ENCODE measurements at regions not wholly inside any gene's neighbourhood (a gene's known extent, or its start where the extent isn't known, plus 50 kb on each side); places are given as distances from the start of the nearest gene placed in this dataset.

DNA sequence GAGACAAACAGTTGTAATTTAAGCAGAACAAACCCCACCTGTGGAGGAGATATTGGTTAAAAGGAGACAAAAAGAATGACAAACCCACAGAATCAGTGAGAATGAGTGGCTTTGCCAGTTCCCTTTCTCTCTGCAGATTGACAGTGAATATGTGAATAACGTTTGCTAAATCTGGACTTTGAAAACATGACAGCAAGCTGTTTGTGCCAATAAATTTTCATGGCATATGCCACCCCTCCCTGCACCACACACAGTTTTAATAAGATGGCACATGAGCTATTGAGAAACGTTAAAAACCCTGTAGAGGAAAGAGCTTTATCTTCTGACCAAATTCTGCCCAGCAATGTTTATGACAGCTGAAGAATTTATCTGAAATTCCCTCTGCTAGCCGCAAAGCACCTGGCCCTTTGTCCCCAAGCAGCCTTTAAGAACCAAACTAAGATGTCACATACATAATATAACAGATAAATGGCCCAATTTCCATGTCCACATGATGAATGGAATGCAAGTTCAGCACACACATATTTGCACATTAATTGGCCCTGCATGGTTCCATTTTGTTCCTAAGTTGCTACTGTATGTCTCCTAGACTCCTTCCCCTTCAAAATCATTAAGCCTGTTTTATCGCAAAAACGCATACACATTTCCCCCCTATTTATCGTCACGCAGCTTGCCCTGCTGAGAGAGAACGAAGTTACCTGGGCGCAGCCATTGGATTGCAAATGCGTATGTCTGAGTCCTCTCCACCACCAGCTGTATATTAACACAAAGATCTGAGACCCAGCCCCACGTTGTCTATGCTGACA, 773.5 kb upstream of the EEF2KMT start:
- DNase-seq, result no peak

DNA sequence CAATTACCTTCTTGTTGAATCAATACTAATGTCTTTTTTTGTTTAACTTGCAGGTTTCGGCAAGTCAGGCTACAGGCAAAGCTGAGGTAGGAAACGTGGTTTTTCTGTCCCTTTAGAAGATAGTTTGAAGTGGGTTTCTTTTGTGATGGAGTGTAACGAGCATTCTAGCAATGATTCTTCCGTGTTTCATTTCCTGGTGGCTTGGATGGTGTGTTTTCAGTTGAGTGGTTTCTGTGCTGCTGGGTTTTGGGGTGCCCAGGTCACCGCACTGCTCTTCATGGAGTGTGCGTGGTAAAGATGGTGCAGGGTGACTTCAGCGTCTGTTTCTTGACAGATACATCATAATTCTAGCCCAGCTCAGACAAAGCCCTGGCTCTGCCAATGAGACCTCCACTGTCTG, 769.7 kb upstream of the EEF2KMT start:
- no peak for DNase-seq

DNA sequence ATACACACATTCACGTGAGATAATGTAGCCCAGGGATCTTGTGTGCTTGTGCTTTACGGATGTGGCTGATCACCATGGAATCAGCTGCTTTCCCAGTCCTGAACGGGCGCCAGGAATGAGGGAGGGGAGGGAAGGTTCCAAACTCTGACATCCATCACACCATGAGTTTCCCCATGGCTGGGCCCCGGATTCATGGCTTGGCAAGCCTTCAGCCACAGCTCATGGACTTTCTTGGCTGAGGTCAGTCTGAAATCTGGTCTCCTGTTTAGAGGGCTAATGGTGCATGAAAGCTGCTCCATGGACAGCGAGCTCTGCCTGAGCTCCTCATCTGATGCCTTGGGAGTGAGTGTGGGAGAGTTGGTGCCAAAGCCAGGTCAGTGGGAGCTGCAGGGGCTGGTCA, 767.6 kb upstream of the EEF2KMT start:
- no peak for DNase-seq

DNA sequence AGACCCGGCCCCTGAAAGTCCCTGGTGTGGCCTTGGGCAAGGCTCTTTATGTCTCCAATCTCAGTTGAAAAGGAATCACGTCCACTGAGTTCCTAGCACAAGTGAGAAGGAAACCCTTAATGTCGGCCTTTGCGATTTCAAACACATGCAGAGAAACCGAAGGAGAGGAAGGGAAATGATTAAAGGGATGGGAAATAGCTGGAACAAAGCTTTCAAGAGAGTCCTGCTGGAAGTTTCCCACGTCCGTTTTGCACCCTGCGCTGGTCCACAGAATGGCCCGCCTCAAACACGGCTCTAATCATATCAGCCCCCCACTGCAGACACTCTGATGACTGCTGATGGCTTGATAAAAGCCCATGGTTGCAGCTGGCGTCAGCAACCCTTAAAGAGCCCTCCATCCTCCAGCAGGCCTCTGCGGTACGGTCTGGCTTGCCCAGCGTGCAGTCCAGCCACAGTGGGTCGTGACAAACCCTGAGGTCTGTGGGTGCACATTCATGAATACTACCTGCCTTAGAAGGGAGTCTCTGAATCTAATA, 765.5 kb upstream of the EEF2KMT start:
- no peak for DNase-seq

DNA sequence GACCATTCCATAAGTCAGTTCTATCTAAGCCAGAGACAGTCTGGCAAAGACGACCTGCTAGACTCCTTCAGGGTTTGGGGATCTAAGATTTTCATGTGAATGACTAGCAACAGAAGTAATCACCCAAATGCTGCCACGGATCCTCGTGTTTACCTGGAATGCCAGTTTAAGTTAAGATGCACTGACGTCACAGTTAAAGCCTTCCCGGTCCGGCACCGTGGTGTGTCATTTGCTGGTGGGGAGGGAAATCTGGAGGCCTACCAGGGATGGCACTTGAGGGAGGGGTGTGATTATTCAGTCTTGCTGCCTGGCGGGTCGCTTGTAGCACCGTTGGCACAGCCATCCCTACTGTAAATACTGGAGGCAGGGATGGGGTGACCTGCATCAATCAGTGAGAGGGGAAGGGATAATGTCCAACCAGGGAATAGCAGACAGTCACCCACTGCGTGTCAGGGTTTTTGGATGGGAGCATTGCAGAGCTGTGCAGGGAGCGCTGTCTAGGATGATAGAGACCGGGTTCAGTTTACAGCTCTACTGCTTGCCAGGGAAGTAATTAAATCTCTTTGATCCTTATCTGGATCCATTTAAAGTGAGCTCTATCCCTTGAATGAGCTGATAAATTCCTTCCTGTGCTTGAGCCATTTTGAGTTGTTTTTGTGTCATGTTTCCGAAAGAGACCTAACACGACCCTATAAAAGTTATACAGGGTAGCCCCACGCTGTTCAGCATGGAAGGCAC, 764.7 kb upstream of the EEF2KMT start:
- no peak for DNase-seq

DNA sequence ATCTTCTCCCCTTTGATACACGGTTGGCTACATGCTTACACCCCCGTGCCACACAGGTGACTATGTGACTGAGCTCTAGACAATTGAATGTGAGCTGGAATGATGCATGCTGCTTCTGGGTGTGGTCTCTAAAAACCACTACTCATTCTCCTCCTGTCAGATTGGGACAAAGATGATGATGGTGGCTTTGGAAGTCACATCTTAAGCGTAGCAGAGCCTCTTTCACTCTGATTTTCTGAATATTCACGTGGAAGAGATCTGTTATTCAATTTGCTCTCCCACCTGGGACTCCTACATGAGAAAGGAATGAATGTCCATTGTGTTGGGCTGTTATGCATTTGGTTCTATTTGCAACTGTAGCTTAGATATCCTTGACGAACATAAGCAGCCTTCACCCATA, 763.6 kb upstream of the EEF2KMT start:
- DNase-seq, result no peak

DNA sequence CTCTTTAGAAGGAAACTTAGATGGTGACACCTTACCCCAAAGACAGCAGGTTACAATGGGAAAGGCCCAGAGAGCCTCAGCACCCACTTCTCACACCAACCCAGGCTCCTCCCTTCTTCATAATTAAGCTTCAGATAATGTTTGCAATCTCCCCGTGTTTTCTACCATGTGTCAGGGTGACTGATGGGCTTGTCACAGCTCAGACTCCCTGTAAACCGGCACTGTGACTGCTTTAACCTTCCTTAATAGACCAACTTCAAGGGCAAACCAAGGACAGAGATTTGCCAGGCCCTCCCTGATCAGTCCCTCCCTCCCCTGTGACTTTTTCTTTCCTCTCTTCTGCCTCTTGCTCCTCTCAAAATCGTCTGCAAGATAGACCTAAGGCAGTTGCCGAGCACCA, 760.6 kb upstream of the EEF2KMT start:
- DNase-seq, result no peak

DNA sequence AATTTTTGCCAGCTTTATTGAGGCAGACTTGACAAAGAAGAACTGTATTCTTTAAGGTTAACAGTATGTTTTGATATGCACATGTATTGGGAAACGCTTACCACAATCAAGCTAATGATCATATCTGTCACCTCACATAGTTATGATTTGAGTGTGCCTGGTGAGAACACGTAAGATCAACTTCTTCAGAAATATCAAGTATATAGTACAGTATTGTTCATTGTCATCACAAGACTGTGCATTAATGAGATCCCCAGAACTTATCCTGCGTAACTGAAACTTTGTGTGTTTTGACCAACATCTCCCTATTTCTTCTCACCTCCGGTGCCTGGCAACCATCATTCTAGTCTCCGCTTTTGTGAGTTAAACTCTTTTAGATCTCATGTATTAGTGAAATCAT, 756.4 kb upstream of the EEF2KMT start:
- DNase-seq, result no peak

DNA sequence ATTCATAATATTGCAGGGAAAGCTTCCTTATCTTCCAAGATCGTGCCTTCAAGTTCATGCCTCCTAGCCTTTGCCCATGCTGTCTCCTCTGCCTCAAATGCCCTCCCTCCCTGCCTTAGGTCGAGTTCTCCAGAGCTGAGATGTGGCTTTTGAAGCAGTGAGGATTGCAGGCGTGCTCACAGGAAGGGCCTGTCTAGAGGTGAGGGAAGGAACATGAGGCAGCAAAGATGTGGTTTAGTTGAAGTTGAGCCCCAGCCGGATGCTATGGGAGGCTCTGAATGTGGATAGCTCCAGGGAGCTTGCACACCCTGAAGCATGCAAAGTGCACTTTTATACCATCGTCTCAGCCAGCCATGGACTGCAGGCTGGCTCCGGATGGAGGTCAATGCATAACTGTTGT, 754.6 kb upstream of the EEF2KMT start:
- DNase-seq, result no peak

DNA sequence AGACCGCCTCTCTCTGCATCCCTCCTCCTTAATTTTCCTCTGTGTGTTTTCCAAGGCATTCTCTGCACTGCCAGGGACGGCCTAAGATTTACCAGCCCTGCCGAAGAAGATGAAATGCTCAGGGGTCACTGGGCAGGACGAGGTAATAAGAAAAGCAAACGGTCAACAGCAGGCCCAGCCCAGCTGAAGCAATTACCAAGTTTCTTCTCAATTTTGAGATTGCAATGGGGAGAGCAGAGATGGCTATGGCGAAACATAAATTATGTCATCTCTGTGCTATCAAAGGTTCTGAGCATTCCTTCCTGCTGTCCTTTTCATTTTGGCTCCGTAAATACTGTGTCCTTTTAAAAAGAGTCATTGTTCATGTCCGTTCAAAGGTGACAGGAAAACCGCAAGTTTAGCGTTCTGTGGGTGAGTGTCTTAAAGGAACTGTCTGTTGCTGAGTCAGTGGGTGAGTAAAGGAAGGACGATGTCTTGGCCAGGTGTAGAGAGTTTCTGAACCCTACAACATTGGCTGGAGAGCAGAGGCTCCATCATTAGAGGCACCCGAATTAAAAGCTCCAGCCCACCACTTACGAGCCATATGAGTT, 753.9 kb upstream of the EEF2KMT start:
- DNase-seq, result no peak

DNA sequence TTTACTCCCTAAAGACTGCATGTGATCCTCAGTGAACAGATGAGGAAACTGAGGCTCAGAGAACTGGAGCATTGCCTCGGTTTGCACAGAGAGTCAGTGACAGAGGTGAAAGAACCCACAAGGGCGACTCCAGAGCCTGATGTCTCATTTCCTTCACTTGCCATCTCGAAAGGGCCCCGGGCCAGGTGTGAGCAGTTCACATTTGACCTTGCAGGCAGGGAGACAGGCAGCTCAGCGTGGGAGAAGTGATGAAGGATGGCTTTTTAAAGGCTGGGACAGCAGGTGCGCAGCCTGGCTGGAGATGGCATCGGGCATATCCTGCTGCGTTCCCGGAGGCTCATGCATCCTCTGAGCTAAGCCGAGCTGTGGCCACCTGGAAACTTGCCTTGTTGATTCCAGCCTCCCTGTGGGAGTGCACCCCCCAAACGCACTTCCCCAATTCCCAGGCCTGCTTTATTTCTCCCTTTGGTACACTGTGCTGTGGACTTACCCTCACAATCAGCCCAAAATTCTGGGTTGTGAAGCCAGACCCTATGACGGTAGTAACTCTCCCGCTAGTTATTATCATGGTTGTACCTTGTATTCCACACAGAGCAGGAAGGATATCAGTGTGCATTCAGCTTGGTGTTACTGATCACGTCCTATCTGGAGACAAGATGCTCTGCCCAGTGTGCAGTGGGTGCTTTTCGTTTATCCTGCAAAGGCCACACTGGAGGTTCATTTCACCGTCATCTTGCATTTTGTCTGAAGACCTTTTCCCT, 753.2 kb upstream of the EEF2KMT start:
- no peak for DNase-seq

DNA sequence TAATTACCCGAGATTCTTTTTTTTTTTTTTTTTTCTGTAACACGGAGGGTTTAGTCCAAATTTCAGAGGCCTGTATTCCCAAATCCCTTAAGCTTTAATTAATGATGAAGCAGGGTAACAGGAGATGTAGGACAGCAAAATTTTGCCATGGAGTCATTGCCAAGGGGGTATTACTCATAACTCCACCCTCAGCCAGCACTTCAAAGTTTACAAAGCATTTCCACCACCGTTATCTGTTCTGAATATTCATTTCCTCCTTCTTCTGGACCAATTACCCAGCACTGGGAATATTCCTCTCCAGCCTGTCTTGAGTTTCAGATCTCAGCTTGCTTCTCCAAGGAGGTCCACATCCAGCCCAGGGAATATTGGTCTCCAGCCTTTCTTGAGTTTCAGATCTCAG, 747.5 kb upstream of the EEF2KMT start:
- DNase-seq, result no peak

DNA sequence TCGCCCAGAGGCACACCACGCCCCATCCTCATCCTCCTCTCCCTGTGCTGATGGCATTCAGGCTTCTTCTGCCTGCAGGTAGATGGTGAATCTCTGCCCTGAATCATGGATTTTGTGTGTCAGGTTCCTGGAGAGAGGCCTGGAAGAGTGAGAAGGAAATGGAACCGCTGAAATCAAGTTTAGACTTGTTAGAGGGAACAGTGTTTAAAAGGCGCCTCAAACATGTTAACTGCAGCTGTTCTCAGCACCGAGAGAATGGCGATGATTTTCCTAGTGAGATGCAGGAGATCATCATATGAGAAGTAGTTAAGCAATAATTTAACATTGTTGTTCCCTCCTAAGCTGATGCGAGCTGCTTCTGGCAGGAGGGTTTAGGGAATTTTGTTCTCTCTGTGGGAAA, 744.4 kb upstream of the EEF2KMT start:
- no peak for DNase-seq

DNA sequence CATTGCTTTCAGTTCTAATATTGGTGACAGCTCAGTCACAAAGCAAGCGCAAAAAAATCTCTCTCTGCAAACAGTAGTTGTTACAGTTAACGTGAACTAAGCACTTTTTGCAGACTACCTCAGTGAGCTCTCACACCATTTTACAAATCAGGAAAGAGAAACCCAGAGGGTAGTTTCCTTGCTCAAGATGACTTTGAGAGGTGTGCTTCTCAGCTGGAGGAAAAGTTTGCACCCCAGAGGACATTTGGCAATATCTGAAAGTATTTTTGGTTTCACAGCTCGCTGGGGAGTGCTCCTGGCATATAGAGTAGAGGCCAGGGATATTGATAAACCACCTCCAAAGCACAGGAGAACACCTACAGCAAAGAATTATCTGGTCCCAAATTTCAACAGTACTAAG, 741.1 kb upstream of the EEF2KMT start:
- DNase-seq, result no peak

DNA sequence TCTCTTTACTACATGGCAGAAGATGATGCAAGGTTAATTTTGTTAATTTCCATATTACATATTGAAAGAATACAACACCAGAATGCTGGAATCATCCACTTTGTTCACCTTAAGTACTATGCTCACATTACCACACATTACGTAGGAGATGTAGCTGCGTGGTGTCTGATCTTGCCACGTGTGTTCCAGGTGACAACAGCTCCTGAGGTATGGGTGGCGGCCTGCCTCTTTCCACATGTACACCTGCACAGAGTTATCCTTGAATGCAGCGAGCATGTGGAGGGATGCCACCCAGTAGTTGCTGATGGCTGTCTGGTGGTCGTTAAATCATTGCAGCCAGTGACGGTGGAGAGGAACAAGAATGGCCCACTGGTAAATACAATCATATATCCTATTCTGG, 740.5 kb upstream of the EEF2KMT start:
- no peak for DNase-seq

DNA sequence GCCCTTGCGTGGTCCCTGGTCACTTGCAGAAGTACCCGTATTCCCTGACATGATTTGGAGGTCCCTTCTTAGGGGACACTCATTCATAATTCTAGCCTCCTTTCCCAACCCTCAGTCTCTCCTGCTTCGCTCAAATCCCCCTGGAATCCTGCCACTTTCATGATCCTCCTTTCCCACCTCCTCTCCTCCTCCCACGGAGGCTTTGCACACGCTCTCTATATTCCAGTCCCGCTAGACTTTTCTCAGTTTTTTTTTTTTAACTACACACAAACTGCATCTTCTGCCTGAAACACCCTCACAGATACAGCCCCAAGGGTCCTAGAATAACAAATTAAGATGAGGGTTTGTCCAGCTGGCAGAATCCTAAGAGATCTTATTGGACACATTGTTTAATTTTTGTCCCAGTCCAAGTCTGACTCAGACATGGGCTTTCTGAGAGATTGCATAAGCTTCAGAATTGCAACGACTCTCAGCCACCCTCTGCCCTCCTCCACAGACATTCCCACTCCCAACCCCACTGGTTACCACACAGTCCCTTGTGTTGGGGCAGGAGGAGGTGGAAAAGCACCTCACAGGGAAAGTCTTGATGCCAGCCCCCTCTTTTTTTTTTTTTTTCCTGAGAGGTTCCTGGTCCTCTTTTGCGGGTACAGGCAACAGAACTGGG, 739.5 kb upstream of the EEF2KMT start:
- DNase-seq, result no peak

DNA sequence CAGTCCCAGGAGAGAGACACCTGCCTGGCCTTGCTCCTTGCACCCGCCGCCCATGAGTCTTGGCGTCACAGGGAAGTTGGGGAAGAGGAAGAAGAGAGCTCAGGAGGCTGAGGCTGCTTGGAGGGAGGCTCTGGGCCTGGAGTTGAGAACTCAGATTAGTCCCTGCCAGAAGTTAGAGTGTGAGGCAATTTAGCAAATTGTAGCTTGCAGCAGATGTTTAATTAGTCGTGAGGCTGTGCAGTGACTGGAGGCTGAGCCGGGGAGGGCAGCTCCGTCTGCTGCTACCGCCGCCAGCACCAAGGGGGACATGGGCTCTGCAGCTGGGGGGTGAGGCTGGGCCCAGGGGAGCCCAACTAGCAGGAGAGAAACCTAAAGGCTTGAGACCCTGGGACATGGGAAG, 738.3 kb upstream of the EEF2KMT start:
- DNase-seq, result no peak

DNA sequence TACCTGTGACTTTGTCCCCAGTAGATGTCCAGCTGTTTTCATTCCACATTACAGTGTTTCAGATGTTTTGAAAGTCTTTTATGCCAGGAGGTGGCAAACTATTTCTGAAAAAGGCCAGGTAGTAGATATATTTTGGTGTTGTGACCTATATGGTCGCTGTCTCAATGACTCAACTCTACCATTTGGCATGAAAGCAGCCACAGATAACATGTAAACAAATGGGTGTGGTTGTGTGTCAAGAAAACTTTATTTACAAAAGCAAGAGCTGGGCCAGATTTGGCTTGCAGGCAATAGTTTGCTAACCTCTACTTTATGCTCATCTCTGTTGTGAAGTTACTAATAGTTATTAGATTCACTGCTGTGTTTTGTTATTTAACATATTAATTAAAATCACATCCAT, 728.7 kb upstream of the EEF2KMT start:
- DNase-seq, result no peak

DNA sequence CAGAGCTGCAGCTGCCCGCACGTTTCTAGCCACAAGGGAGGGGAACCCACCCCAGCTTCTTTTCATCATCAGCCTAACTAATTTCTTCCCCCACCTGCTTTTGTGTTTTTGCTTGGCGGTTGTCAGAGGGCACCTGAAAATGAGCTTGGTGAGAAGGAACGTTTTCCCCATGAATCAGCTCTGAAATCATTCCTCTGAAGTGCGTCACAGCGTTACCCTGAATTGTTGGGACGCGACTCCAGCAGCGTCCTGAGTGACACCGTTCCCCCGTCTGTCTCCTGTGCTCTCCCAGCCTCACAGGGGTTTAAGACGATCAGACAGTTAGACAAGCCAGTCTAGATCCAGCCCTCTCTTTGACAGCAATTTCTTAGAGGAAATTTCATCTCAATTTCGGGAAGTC, 722.9 kb upstream of the EEF2KMT start:
- no peak for DNase-seq

DNA sequence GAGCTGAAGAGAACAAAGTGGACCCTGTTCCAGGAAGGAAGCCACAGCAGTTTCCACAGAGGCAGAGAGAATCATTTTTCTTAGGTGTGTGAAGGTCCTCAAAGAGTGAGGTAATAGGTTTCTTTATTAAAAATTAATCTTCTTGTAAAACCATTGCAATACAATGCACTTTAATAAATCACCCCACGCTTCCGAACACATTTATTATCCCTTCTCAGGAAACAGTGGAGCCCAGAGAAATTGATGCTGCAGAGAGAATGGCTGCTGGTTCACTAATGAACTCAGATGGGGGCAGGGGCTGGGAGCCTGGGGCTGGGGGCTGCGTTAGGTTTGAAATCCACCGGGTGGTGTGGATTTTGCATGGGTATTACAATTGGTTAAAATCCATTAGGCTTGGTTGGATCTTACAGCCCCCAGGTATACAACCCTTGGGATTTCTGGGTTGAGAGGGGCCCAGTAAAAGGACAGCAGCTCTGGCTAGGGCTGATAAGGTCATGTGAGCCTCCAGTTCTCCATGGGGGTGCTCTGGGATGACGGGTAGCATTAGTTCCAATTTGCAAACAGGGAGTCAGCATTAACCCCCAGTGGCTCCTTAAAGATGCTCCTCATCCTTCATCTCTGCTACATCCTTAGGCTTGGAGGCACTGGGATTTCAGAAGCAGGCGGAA, 718.1 kb upstream of the EEF2KMT start:
- DNase-seq, result no peak

DNA sequence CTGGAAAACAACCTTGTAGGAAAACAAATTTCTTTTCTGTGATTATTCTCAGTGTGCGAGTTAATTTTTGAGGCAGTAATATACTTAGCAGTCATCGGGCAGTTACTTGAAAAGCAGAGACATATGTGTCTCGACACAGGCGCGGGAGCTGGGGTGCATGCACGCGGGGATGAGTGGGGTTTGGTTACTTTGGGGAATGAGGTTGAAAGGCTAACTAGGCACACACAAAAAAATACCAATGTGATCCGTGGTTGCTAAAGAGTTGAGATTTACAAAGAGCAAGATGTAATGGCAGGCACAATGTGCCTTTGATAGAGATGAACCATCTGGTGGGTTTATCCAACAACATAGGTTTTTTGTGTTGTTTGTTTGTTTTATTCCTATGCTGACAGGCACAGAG, 703.8 kb upstream of the EEF2KMT start:
- DNase-seq, result no peak

DNA sequence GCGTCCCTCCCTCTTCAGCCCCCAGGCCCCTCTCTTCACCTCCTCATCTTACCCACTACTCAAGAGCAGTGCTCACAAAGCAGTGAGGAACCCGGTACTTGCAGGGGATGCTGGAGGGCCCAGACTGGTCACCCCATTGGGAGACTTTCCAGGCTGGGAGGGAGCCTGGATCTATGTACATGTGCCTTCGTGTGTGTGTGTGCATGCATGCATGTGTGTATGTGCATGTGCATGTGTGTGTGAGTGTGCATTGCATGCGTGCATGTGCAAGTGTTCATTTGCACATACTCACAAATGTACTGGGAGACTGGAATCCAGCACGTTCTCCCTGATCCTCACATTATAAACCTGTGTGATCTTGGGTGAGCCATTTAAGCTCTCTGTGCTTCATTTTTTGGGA, 696.0 kb upstream of the EEF2KMT start:
- DNase-seq, result no peak

Measured in NCI-H1092 (cell line).